Ovary (tissue), 7 donors: ENCODE measurements at regions not wholly inside any gene's neighbourhood (a gene's known extent, or its start where the extent isn't known, plus 50 kb on each side); places are given as distances from the start of the nearest gene placed in this dataset.
A peak's percentile ranks its signal among the peaks of the same experiment; 100 is the strongest.

Experiments used
- DNase-seq, 5 donors: peaks; one replicate each; pipeline ENCODE4 v3.0.0-alpha.2; 2019 to 2020
- H3K27ac ChIP-seq, 2 donors: fragments of 200-600 bp; one replicate each; pipeline versions ENCODE4 v1.5.1 to v1.8.0; 2019 to 2022
- H3K27me3 ChIP-seq: fragments of 200-600 bp; one replicate; pipeline ENCODE4 v1.8.0; 2022
- H3K36me3 ChIP-seq: fragments of 200-600 bp; sonication (generic); one replicate; pipeline ENCODE4 v1.5.1; 2019
- H3K4me1 ChIP-seq: one replicate; pipeline ENCODE4 v1.8.1; 2013; ENCODE audit warnings: mild to moderate bottlenecking, moderate library complexity; ENCODE audit not compliant: insufficient read depth
- H3K4me3 ChIP-seq: fragments of 200-600 bp; sonication (generic); one replicate; pipeline ENCODE4 v1.5.1; 2017
- H3K9me3 ChIP-seq, 2 donors: fragments of 200-600 bp in 1 of 2; sonication (generic) in 1 of 2; one replicate each; pipeline versions ENCODE4 v1.5.1 to v1.8.1; 2013 to 2019; ENCODE audit warnings: mild to moderate bottlenecking in 1 of 2, moderate library complexity in 1 of 2
- EP300 ChIP-seq: sonication (generic); formaldehyde crosslinking; IDR thresholded peaks from one replicate; pipeline ENCODE4 v1.6.1; 2017; ENCODE audit warnings: antibody characterized with exemption
- POLR2A ChIP-seq: fragments of 450-650 bp; IDR thresholded peaks from one replicate; pipeline ENCODE4 v1.6.1; 2017; ENCODE audit warnings: antibody characterized with exemption, mild to moderate bottlenecking, moderate library complexity
- WGBS, 3 donors: extraction: QIAGEN DNeasy Blood & Tissue Kit in 1 of 3; methylation state at CpG; one replicate each; pipeline versions ENCODE4 v1.1.5 to v1.1.7; 2013 to 2017; 5-methylcytosine and 5-hydroxymethylcytosine counted together
- intact Hi-C, 4 donors: fragments of 100-400 bp; cut with DNase I; formaldehyde crosslinking; loops; one replicate each; pipeline versions ENCODE4 v1.11.0 to v1.15.1; 2022 to 2023
- TF ChIP-seq, protein P1 (sequence below), 3 donors: fragments of 450-650 bp in 2 of 3; fragments of 200-600 bp in 1 of 3; IDR thresholded peaks; one replicate each; pipeline versions ENCODE4 v1.5.1 to v1.8.0; 2016 to 2022; ENCODE audit warnings: antibody characterized with exemption in 3 of 3, mild to moderate bottlenecking in 1 of 3
- donor health status: DM: no; HTN: no; CAD: no; lungs with moderate emphysema.
- donor health status: DM: no; HTN: no; CAD: no.
- donor health status: Bipolar disorder and iron deficiency.
- donor health status: DM: no; HTN: no; CAD: no.
- donor health status: DM: yes; HTN: yes; CAD: no.

DNA sequence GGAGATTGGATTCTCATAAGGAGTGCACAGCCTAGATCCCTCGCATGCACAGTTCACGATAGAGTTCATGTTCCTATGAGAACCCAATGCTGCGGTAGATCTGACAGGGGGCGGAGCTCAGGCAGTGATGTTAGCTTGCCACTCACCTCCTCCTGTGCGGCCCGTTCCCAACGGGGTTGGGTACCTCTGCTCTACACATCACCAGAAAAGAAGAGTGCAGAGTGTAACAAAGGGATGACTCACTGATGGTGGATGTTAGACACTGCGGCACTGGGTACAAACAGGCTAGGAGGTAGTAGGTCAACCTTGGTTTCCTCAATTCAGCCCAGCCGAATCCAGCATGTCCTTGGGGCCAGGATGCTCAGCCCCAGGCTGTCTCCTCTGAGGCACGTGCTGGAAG, 66.8 kb upstream of the CHST15 start:
- H3K27ac ChIP-seq = no peak overlapping the region
- intact Hi-C loops = no loop called here
- no peak for TF ChIP-seq POLR2A
- TF ChIP-seq, protein P1, sequence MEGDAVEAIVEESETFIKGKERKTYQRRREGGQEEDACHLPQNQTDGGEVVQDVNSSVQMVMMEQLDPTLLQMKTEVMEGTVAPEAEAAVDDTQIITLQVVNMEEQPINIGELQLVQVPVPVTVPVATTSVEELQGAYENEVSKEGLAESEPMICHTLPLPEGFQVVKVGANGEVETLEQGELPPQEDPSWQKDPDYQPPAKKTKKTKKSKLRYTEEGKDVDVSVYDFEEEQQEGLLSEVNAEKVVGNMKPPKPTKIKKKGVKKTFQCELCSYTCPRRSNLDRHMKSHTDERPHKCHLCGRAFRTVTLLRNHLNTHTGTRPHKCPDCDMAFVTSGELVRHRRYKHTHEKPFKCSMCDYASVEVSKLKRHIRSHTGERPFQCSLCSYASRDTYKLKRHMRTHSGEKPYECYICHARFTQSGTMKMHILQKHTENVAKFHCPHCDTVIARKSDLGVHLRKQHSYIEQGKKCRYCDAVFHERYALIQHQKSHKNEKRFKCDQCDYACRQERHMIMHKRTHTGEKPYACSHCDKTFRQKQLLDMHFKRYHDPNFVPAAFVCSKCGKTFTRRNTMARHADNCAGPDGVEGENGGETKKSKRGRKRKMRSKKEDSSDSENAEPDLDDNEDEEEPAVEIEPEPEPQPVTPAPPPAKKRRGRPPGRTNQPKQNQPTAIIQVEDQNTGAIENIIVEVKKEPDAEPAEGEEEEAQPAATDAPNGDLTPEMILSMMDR (IDR thresholded peaks at IDR 0.05) = no peak
- TF ChIP-seq EP300 = no peak
- no peaks in the 10 kb centered on the region for H3K36me3 ChIP-seq
- no peaks in the 10 kb centered on the region for H3K27me3 ChIP-seq
- no peaks in the 10 kb centered on the region for H3K9me3 ChIP-seq
- H3K4me1 ChIP-seq = peaks cover 28% of the 10 kb centered on the region
- WGBS, 3 donors = 59 to 71% (median 59%) methylated on average over 10 of the region's 10 CpGs
- DNase-seq = peak in 1 of 5 donors; percentile 23
- no peak overlapping the region for H3K4me3 ChIP-seq

DNA sequence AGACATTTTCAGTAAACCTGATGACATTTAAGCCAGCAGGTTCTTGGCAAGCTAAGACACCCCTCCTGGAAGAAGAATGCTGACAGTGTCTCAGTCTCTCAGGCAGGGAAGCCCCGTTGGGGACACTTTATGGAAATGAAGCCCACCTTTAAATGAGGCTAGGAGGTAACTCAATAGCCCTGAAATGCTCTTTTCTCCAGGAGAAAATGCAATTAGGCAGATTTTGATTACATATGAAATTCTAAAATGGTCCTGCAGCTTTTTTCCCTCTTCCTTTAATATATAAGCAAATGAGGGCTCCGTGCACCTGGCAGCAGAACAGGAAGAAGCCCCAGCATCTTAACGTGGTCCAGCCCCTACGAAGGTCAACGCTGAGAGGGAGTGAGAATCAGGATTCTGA, 65.8 kb upstream of the CHST15 start:
- intact Hi-C loops = no loop called here
- TF ChIP-seq POLR2A = no peak
- TF ChIP-seq EP300 = no peak
- TF ChIP-seq, protein P1 (IDR thresholded peaks at IDR 0.05) = no peak
- no peak for DNase-seq
- peaks cover 25% of the 10 kb centered on the region for H3K4me1 ChIP-seq
- no peak overlapping the region for H3K4me3 ChIP-seq
- WGBS, 3 donors = 85 to 91% (median 88%) methylated on average over 5 of the region's 5 CpGs
- no peak overlapping the region for H3K27ac ChIP-seq
- no peaks in the 10 kb centered on the region for H3K9me3 ChIP-seq
- H3K27me3 ChIP-seq = no peaks in the 10 kb centered on the region
- no peaks in the 10 kb centered on the region for H3K36me3 ChIP-seq

DNA sequence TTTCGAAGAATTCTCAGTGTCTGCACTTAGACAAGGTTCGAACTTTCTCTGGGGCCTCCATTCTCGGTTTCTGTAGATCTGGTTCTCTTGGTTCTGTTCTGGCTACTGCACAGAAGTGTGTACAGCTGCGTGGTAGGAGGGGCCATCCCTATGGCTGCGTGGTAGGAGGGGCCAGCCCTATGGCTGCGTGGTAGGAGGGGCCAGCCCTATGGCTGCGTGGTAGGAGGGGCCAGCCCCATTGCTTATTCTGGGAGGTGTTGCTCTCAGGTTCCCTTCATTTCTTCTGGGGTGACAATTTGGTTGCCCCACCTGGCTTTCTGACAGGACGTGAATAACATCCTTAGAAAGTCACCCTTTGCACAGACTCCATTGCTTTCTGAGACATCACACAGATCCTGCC, 65.2 kb upstream of the CHST15 start:
- H3K4me3 ChIP-seq = no peak overlapping the region
- DNase-seq = peak in 1 of 5 donors; percentile 12
- intact Hi-C loops = no loop called here
- H3K9me3 ChIP-seq = no peaks in the 10 kb centered on the region
- no peaks in the 10 kb centered on the region for H3K36me3 ChIP-seq
- 96 to 99% (median 97%) methylated on average over 8 of the region's 8 CpGs for WGBS, 3 donors
- no peak overlapping the region for H3K27ac ChIP-seq
- peaks cover 27% of the 10 kb centered on the region for H3K4me1 ChIP-seq
- H3K27me3 ChIP-seq = no peaks in the 10 kb centered on the region
- TF ChIP-seq, protein P1 (IDR thresholded peaks at IDR 0.05) = no peak
- TF ChIP-seq EP300 (no peak), POLR2A (no peak)

DNA sequence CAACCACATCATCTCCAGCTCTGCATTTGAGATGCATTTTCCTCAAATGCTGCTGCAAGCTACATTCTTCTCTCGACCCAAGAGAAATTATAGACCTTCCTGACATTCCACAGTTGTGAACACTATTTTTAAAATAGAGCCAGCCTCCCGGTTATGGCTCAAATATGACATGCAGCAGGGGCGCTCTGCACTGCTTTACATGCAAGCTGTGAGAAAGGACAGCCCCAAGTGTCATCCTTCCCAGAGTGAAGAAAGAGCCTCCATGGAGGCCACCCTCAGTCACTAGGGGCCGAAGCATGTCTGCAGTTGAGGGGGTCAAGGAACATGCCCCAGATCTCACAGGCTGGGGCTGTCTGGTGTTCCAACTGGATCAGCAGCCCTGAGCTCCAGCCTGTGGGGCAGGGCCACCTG, 63.9 kb upstream of the CHST15 start:
- Histone ChIP-seq H3K36me3 (no peaks in the 10 kb centered on the region), H3K9me3 (no peaks in the 10 kb centered on the region), H3K4me3 (no peak overlapping the region), H3K27ac (no peak overlapping the region), H3K4me1 (peaks cover 37% of the 10 kb centered on the region), H3K27me3 (no peaks in the 10 kb centered on the region)
- no peak for DNase-seq
- TF ChIP-seq POLR2A = no peak
- TF ChIP-seq EP300 = no peak
- TF ChIP-seq, protein P1 (IDR thresholded peaks at IDR 0.05) = no peak
- 15 to 37% (median 35%) methylated on average over 4 of the region's 4 CpGs for WGBS, 3 donors
- intact Hi-C loops = no loop called here
